GM12878 (cell line): ENCODE measurements at regions not wholly inside any gene's neighbourhood (a gene's known extent, or its start where the extent isn't known, plus 50 kb on each side); places are given as distances from the start of the nearest gene placed in this dataset.

ENCODE experiments used
- ATAC-seq: fragments of 200-7000 bp; cut with Tn5 transposase; 3 replicates; pipeline ENCODE4 v1.9.1; 2020; ENCODE audit warnings: mild to moderate bottlenecking, moderate library complexity
- BruUV-seq: library from RNA; stranded (reverse); fragments of 400-500 nt; replicated peaks from 2 replicates; lab custom pipeline; 2021; lab: Mats Ljungman, UMichigan
- CTCF ChIA-PET: fragments of 300-600 bp; sonication (Branson Sonifier 250); formaldehyde crosslinking; extraction: SDS; loops from one replicate; lab custom pipeline; 2021; ENCODE audit warnings: inconsistent platforms; lab: Yijun Ruan, JAX
- POLR2A ChIA-PET: fragments of 350-600 bp; formaldehyde crosslinking; extraction: SDS; loops from one replicate; lab custom pipeline; 2021; ENCODE audit warnings: inconsistent platforms; lab: Charles Lee
- RAD21 ChIA-PET: fragments of 300-600 bp; sonication (Branson Sonifier 250); formaldehyde crosslinking; loops from one replicate; lab custom pipeline; 2023; ENCODE audit warnings: antibody characterized with exemption; ENCODE audit not compliant: unreplicated experiment; lab: Charles Lee
- SMC1A ChIA-PET: fragments of 300-600 bp; sonication (Branson Sonifier 250); formaldehyde crosslinking; loops from one replicate; lab custom pipeline; 2023; ENCODE audit not compliant: unreplicated experiment, uncharacterized antibody; lab: Charles Lee
- DNase-seq: peaks from one replicate; pipeline ENCODE4 v3.0.0-alpha.2; 2011; ENCODE audit warnings: low read depth, low spot score
- FAIRE-seq: peaks from 3 replicates; lab custom pipeline; 2011; peaks lifted over from hg19 to GRCh38; lab: Jason Lieb, UNC
- H2AFZ ChIP-seq: 2 replicates; pipeline ENCODE4 v1.6.0; 2011; ENCODE audit warnings: low read depth, low read length, control low read depth; ENCODE audit not compliant: control insufficient read depth
- H3K27ac ChIP-seq: 2 replicates; pipeline ENCODE4 v1.5.1; 2011; ENCODE audit warnings: control low read depth; ENCODE audit not compliant: control insufficient read depth, insufficient read depth
- H3K27me3 ChIP-seq, 2 experiments: replicated peaks in 1 of 2; 2 replicates each; pipeline versions ENCODE4 v1.6.0 to v1.6.1; 2011; ENCODE audit warnings: low read length in 1 of 2; ENCODE audit not compliant: control insufficient read depth in 2 of 2, insufficient read depth in 2 of 2
- H3K36me3 ChIP-seq, 2 experiments: 2 replicates each; pipeline ENCODE4 v1.5.1; 2011; ENCODE audit warnings: low read length in 1 of 2; ENCODE audit not compliant: control insufficient read depth in 2 of 2, insufficient read depth in 2 of 2
- H3K4me1 ChIP-seq: 2 replicates; pipeline ENCODE4 v1.6.1; 2011; ENCODE audit warnings: mild to moderate bottlenecking, low read length, moderate library complexity, mixed read lengths; ENCODE audit not compliant: control insufficient read depth, insufficient read depth
- H3K4me2 ChIP-seq: 2 replicates; pipeline ENCODE4 v1.6.0; 2011; ENCODE audit warnings: control low read depth; ENCODE audit not compliant: control insufficient read depth, insufficient read depth
- H3K4me3 ChIP-seq: fragments of 200-600 bp; sonication (generic); 2 replicates; pipeline ENCODE4 v1.5.1; 2016
- H3K79me2 ChIP-seq: 2 replicates; pipeline ENCODE4 v1.6.0; 2011; ENCODE audit warnings: low read length; ENCODE audit not compliant: control insufficient read depth, insufficient read depth
- H3K9ac ChIP-seq: 2 replicates; pipeline ENCODE4 v1.8.0; 2011; ENCODE audit warnings: low read length, control low read depth, mixed read lengths; ENCODE audit not compliant: control insufficient read depth, insufficient read depth
- H3K9me3 ChIP-seq: replicated peaks from 3 replicates; pipeline ENCODE4 v1.5.1; 2011; ENCODE audit warnings: mild to moderate bottlenecking, low read length; ENCODE audit not compliant: control insufficient read depth, insufficient read depth
- H4K20me1 ChIP-seq: 2 replicates; pipeline ENCODE4 v1.6.0; 2011; ENCODE audit not compliant: control insufficient read depth, insufficient read depth
- BACH1 ChIP-seq: fragments of 450-650 bp; IDR thresholded peaks from 2 replicates; pipeline ENCODE4 v1.6.1; 2017; ENCODE audit warnings: mild to moderate bottlenecking, borderline replicate concordance
- BHLHE40 ChIP-seq, 2 experiments: fragments of 450-650 bp in 1 of 2; IDR thresholded peaks; 2 replicates each; pipeline ENCODE4 v1.6.1; 2011 to 2017; ENCODE audit warnings: low read depth in 2 of 2, borderline replicate concordance in 1 of 2, improper control_type of control experiment in 1 of 2, low read length in 1 of 2, mild to moderate bottlenecking in 1 of 2
- CHD4 ChIP-seq: fragments of 200-600 bp; sonication (generic); IDR thresholded peaks from 2 replicates; pipeline ENCODE4 v1.6.1; 2016; ENCODE audit warnings: mild to moderate bottlenecking
- E4F1 ChIP-seq: fragments of 450-650 bp; IDR thresholded peaks from 2 replicates; pipeline ENCODE4 v1.6.1; 2018; ENCODE audit warnings: borderline replicate concordance, mild to moderate bottlenecking; ENCODE audit not compliant: partially characterized antibody
- ESRRA ChIP-seq: IDR thresholded peaks from 2 replicates; pipeline ENCODE4 v1.6.1; 2012; ENCODE audit warnings: mild to moderate bottlenecking, low read length, improper control_type of control experiment
- JUND ChIP-seq: IDR thresholded peaks from 2 replicates; pipeline ENCODE4 v1.6.1; 2012; ENCODE audit warnings: low read depth, mild to moderate bottlenecking, low read length, improper control_type of control experiment, moderate library complexity
- MEF2A ChIP-seq: IDR thresholded peaks from 2 replicates; pipeline ENCODE4 v1.6.1; 2011; ENCODE audit warnings: low read depth, mild to moderate bottlenecking, low read length, moderate library complexity; ENCODE audit not compliant: insufficient read depth
- MTA2 ChIP-seq: fragments of 450-650 bp; IDR thresholded peaks from 2 replicates; pipeline ENCODE4 v1.6.1; 2016; ENCODE audit warnings: low read depth, mild to moderate bottlenecking, moderate library complexity
- MXI1 ChIP-seq: fragments of 150-350 bp; IDR thresholded peaks from 2 replicates; pipeline ENCODE4 v1.6.1; 2011; ENCODE audit warnings: low read depth, mild to moderate bottlenecking, inconsistent platforms, low read length, improper control_type of control experiment
- MYB ChIP-seq: fragments of 150-350 bp; IDR thresholded peaks from 2 replicates; pipeline ENCODE4 v1.6.1; 2014; ENCODE audit warnings: mild to moderate bottlenecking, low read depth, low read length, borderline replicate concordance
- POLR2A ChIP-seq: IDR thresholded peaks from 2 replicates; pipeline ENCODE4 v1.6.1; 2011; ENCODE audit warnings: low read depth, mild to moderate bottlenecking, low read length
- REST ChIP-seq: IDR thresholded peaks from 2 replicates; pipeline ENCODE4 v1.6.1; 2012; ENCODE audit warnings: mild to moderate bottlenecking, low read depth, low read length
- RFX5 ChIP-seq: IDR thresholded peaks from 2 replicates; pipeline ENCODE4 v1.6.1; 2011; ENCODE audit warnings: low read depth, low read length, improper control_type of control experiment
- ZBTB11 ChIP-seq: fragments of 450-650 bp; formaldehyde crosslinking; IDR thresholded peaks from 2 replicates; pipeline ENCODE4 v1.5.0; 2022; ENCODE audit warnings: mild to moderate bottlenecking, missing genetic modification characterization
- WGBS: methylation state at CpG from one replicate; pipeline ENCODE4 v1.1.6; 2016; ENCODE audit warnings: low lambda C conversion rate; ENCODE audit not compliant: insufficient replicate concordance, insufficient coverage; ENCODE audit errors: missing lambda C conversion rate; 5-methylcytosine and 5-hydroxymethylcytosine counted together
- in situ Hi-C: fragments of 300-500 bp; cut with MboI; formaldehyde crosslinking; loops from 9 replicates; pipeline ENCODE4 v1.14.3; 2018; ENCODE audit warnings: mixed read lengths
- intact Hi-C: fragments of 100-400 bp; cut with micrococcal nuclease; formaldehyde crosslinking; loops from one replicate; pipeline ENCODE4 v1.14.2; 2022; ENCODE audit not compliant: unreplicated experiment
- TF ChIP-seq, protein P1 (sequence below): IDR thresholded peaks from 2 replicates; pipeline ENCODE4 v1.6.1; 2011; ENCODE audit warnings: low read depth, mild to moderate bottlenecking, low read length, moderate library complexity, borderline replicate concordance; ENCODE audit errors: extremely low read depth

GRCh38 chr20:24359321-24360027 is 110.0 kb upstream of the SYNDIG1 start:
- H3K79me2 ChIP-seq, result no peaks in the 10 kb centered on the region
- ChIA-PET SMC1A (no interaction called here), POLR2A (no interaction called here), CTCF (no interaction called here), RAD21 (no interaction called here)
- H4K20me1 ChIP-seq, result no peaks in the 10 kb centered on the region
- H3K36me3 ChIP-seq, result no peaks in the 10 kb centered on the region
- H3K4me3 ChIP-seq, result no peak overlapping the region
- DNase-seq, result no peak
- H3K9me3 ChIP-seq, result no peaks in the 10 kb centered on the region; the same call in 2 of the 3 replicates
- no peaks in the 10 kb centered on the region for H3K4me1 ChIP-seq
- H3K27me3 ChIP-seq, result no peaks in the 10 kb centered on the region
- no peak for TF ChIP-seq E4F1
- TF ChIP-seq BACH1, result no peak
- TF ChIP-seq BHLHE40 (IDR thresholded peaks at IDR 0.05; ENCODE audit: borderline replicate concordance in 1 of 2, low read depth in 2 of 2, low read length in 1 of 2), result no peak
- TF ChIP-seq MXI1, result no peak
- TF ChIP-seq ESRRA, result no peak
- TF ChIP-seq, protein P1, sequence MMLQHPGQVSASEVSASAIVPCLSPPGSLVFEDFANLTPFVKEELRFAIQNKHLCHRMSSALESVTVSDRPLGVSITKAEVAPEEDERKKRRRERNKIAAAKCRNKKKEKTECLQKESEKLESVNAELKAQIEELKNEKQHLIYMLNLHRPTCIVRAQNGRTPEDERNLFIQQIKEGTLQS, result no peak
- no peak for TF ChIP-seq REST
- TF ChIP-seq ZBTB11 (CRISPR knock-in tag), result no peak
- TF ChIP-seq MTA2, result no peak
- TF ChIP-seq JUND, result no peak
- TF ChIP-seq MYB, result no peak
- TF ChIP-seq CHD4, result no peak
- no peak for TF ChIP-seq POLR2A
- no peak for TF ChIP-seq MEF2A
- no peak for TF ChIP-seq RFX5
- H3K4me2 ChIP-seq, result no peak overlapping the region
- intact Hi-C loops (no loop called here), in situ Hi-C loops (no loop called here)
- ATAC-seq, result no peak
- WGBS, result 34% methylated on average over 8 of the region's 8 CpGs
- H3K27ac ChIP-seq, result no peak overlapping the region
- H3K9ac ChIP-seq, result no peak overlapping the region
- BruUV-seq, result no TSS peak
- no peak for FAIRE-seq
- no peak overlapping the region for H2AFZ ChIP-seq
